ENCODE measurements at regions not wholly inside any gene's neighbourhood (a gene's known extent, or its start where the extent isn't known, plus 50 kb on each side); places are given as distances from the start of the nearest gene placed in this dataset.

DNA sequence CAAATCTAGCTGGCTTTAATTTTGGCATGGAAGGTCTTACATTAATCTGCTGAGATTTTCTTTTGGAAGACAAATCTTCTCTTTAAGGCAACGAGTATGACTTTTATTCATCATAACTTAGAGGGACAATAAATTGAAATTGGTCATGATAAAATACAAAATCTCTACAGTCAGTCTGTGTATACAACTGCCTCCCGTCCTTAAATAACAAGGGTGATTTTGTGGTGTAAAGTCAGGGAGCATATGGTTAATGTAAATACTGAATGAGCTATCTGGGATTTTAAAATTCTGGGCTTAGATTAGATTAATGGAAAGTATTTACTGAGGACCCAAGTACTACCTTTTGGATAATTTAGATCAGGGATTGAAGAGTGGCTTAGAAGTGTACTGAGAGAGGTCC, 328.4 kb upstream of the HAND2 start:
- TF ChIP-seq, protein P1, sequence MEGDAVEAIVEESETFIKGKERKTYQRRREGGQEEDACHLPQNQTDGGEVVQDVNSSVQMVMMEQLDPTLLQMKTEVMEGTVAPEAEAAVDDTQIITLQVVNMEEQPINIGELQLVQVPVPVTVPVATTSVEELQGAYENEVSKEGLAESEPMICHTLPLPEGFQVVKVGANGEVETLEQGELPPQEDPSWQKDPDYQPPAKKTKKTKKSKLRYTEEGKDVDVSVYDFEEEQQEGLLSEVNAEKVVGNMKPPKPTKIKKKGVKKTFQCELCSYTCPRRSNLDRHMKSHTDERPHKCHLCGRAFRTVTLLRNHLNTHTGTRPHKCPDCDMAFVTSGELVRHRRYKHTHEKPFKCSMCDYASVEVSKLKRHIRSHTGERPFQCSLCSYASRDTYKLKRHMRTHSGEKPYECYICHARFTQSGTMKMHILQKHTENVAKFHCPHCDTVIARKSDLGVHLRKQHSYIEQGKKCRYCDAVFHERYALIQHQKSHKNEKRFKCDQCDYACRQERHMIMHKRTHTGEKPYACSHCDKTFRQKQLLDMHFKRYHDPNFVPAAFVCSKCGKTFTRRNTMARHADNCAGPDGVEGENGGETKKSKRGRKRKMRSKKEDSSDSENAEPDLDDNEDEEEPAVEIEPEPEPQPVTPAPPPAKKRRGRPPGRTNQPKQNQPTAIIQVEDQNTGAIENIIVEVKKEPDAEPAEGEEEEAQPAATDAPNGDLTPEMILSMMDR (IDR thresholded peaks at IDR 0.05; ENCODE audit: insufficient read depth, low read length): no peak
- TF ChIP-seq POLR2AphosphoS5 (IDR thresholded peaks at IDR 0.05; ENCODE audit: low read depth): no peak
- TF ChIP-seq, protein P2, sequence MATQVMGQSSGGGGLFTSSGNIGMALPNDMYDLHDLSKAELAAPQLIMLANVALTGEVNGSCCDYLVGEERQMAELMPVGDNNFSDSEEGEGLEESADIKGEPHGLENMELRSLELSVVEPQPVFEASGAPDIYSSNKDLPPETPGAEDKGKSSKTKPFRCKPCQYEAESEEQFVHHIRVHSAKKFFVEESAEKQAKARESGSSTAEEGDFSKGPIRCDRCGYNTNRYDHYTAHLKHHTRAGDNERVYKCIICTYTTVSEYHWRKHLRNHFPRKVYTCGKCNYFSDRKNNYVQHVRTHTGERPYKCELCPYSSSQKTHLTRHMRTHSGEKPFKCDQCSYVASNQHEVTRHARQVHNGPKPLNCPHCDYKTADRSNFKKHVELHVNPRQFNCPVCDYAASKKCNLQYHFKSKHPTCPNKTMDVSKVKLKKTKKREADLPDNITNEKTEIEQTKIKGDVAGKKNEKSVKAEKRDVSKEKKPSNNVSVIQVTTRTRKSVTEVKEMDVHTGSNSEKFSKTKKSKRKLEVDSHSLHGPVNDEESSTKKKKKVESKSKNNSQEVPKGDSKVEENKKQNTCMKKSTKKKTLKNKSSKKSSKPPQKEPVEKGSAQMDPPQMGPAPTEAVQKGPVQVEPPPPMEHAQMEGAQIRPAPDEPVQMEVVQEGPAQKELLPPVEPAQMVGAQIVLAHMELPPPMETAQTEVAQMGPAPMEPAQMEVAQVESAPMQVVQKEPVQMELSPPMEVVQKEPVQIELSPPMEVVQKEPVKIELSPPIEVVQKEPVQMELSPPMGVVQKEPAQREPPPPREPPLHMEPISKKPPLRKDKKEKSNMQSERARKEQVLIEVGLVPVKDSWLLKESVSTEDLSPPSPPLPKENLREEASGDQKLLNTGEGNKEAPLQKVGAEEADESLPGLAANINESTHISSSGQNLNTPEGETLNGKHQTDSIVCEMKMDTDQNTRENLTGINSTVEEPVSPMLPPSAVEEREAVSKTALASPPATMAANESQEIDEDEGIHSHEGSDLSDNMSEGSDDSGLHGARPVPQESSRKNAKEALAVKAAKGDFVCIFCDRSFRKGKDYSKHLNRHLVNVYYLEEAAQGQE (IDR thresholded peaks at IDR 0.05; ENCODE audit: insufficient replicate concordance, low read depth): no peak
- TF ChIP-seq GABPA (IDR thresholded peaks at IDR 0.05; ENCODE audit: low read depth): no peak

Measured in HL-60 (cell line).